Liver (tissue), 8 donors: ENCODE measurements at regions not wholly inside any gene's neighbourhood (a gene's known extent, or its start where the extent isn't known, plus 50 kb on each side); places are given as distances from the start of the nearest gene placed in this dataset.

Experiments
- DNase-seq: peaks from one replicate; pipeline ENCODE4 v3.0.0-alpha.2; 2017; ENCODE audit warnings: low spot score
- H3K27ac ChIP-seq, 2 donors: one replicate each; pipeline ENCODE4 v1.7.0; 2013; ENCODE audit warnings: inconsistent platforms in 2 of 2, low read length in 2 of 2, control low read depth in 1 of 2, low read depth in 1 of 2, mild to moderate bottlenecking in 1 of 2
- H3K27me3 ChIP-seq, 4 donors: one replicate each; pipeline versions ENCODE4 v1.6.1 to v1.7.0; 2013; ENCODE audit warnings: low read length in 3 of 4, inconsistent platforms in 1 of 4, mild to moderate bottlenecking in 1 of 4, moderate library complexity in 1 of 4; ENCODE audit not compliant: control insufficient read depth in 4 of 4, insufficient read depth in 4 of 4
- H3K36me3 ChIP-seq, 4 donors: one replicate each; pipeline versions ENCODE4 v1.6.1 to v1.7.0; 2013; ENCODE audit warnings: low read length in 3 of 4, mild to moderate bottlenecking in 3 of 4, low read depth in 1 of 4, moderate library complexity in 1 of 4; ENCODE audit not compliant: control insufficient read depth in 4 of 4, insufficient read depth in 3 of 4
- H3K4me1 ChIP-seq, 4 donors: one replicate each; pipeline versions ENCODE4 v1.6.1 to v1.7.0; 2013; ENCODE audit warnings: low read length in 3 of 4, mild to moderate bottlenecking in 3 of 4, moderate library complexity in 1 of 4; ENCODE audit not compliant: control insufficient read depth in 4 of 4, insufficient read depth in 4 of 4
- H3K4me3 ChIP-seq, 3 donors: one replicate each; pipeline versions ENCODE4 v1.6.1 to v1.7.0; 2013; ENCODE audit warnings: low read length in 3 of 3, control low read depth in 1 of 3, low read depth in 1 of 3, mild to moderate bottlenecking in 1 of 3
- H3K9ac ChIP-seq, 2 donors: one replicate each; pipeline ENCODE4 v1.7.0; 2013; ENCODE audit warnings: low read length in 2 of 2, mild to moderate bottlenecking in 2 of 2, moderate library complexity in 2 of 2, control low read depth in 1 of 2, low read depth in 1 of 2
- H3K9me3 ChIP-seq, 4 donors: one replicate each; pipeline versions ENCODE4 v1.6.1 to v1.7.0; 2013; ENCODE audit warnings: low read length in 3 of 4; ENCODE audit not compliant: control insufficient read depth in 4 of 4
- EGR1 ChIP-seq, 2 donors: IDR thresholded peaks; 2 replicates each; pipeline ENCODE4 v1.6.1; 2016 to 2018; ENCODE audit warnings: antibody characterized with exemption in 2 of 2, low read depth in 2 of 2
- FOXA1 ChIP-seq: IDR thresholded peaks from 2 replicates; pipeline ENCODE4 v1.6.1; 2016; ENCODE audit warnings: antibody characterized with exemption
- FOXA2 ChIP-seq: IDR thresholded peaks from 2 replicates; pipeline ENCODE4 v1.6.1; 2016; ENCODE audit warnings: antibody characterized with exemption
- GABPA ChIP-seq, 2 donors: IDR thresholded peaks in 1 of 2; conservative IDR thresholded peaks in 1 of 2; 2 replicates each; pipeline ENCODE4 v1.6.1; 2016; ENCODE audit warnings: antibody characterized with exemption in 2 of 2, mild to moderate bottlenecking in 1 of 2, moderate library complexity in 1 of 2
- HNF4A ChIP-seq, 2 donors: conservative IDR thresholded peaks; 2 replicates each; pipeline ENCODE4 v1.6.1; 2016; ENCODE audit warnings: antibody characterized with exemption in 2 of 2, mild to moderate bottlenecking in 2 of 2
- RXRA ChIP-seq, 2 donors: IDR thresholded peaks; 2 replicates each; pipeline ENCODE4 v1.6.1; 2017 to 2018; ENCODE audit warnings: antibody characterized with exemption in 2 of 2, mild to moderate bottlenecking in 1 of 2
- SP1 ChIP-seq: IDR thresholded peaks from 2 replicates; pipeline ENCODE4 v1.6.1; 2018; ENCODE audit warnings: antibody characterized with exemption, mild to moderate bottlenecking
- TAF1 ChIP-seq: conservative IDR thresholded peaks from 2 replicates; pipeline ENCODE4 v1.6.1; 2016; ENCODE audit warnings: antibody characterized with exemption, mild to moderate bottlenecking
- WGBS: extraction: QIAGEN DNeasy Blood & Tissue Kit; methylation state at CpG from one replicate; pipeline ENCODE4 v1.1.7; 2013; 5-methylcytosine and 5-hydroxymethylcytosine counted together
- TF ChIP-seq, protein P1 (sequence below): IDR thresholded peaks from 2 replicates; pipeline ENCODE4 v1.6.1; 2016; ENCODE audit warnings: antibody characterized with exemption
- TF ChIP-seq, protein P2 (sequence below): IDR thresholded peaks from 2 replicates; pipeline ENCODE4 v1.6.1; 2016; ENCODE audit warnings: antibody characterized with exemption, mild to moderate bottlenecking
- TF ChIP-seq, protein P3 (sequence below): IDR thresholded peaks from 2 replicates; pipeline ENCODE4 v1.6.1; 2016; ENCODE audit warnings: antibody characterized with exemption
- TF ChIP-seq, protein P4 (sequence below): fragments of 150-350 bp; IDR thresholded peaks from 2 replicates; pipeline ENCODE4 v1.5.1; 2017; ENCODE audit warnings: improper control_type of control experiment, low read depth, low read length; ENCODE audit not compliant: missing input control
- donor health status: healthy.
- donor health status: healthy.
- donor health status: healthy.
- donor health status: healthy.
- donor health status: healthy.

DNA sequence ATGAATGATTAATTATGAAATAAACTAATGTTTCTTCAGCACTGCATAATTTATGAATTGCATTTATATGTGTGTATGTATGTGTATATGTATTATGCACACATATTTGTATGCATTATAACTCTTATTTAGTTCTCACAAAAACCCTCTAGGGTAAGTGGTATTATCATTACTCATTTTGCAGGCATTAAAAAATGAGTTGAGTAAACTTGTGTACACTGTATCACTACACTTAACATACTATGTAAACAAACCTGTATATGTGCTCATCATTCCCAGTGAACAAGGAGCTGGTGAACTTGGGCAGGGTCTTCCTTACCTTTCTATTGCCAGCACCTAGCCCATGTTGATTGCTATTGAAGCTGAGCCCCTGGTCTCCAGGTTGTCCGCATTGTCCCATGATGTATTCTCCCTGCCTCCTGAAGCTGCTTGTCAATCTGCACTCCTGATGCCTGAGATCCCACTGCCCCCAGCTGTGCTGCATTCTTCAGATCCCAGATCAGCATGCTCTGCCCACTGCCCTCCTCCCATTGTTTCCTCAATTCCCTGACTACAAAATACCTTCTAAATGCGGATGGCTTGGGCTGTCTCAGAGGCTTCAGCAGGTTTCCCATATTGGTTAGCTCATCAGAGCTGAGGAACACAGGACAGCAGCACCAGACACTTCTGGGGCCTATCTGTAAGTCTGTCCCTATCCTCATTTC lies 267.9 kb upstream of the SESN3 start:
- 87% methylated on average over 2 of the region's 2 CpGs for WGBS
- Histone ChIP-seq H3K36me3 (no peaks in the 10 kb centered on the region), H3K4me1 (no peaks in the 10 kb centered on the region), H3K4me3 (no peak overlapping the region), H3K27ac (no peak overlapping the region), H3K9ac (no peak overlapping the region), H3K27me3 (no peaks in the 10 kb centered on the region), H3K9me3 (no peaks in the 10 kb centered on the region)
- DNase-seq = no peak
- no peak for TF ChIP-seq EGR1 (IDR thresholded peaks at IDR 0.05; ENCODE audit: low read depth in 2 of 2)
- no peak for TF ChIP-seq TAF1
- TF ChIP-seq HNF4A (conservative IDR thresholded peaks at IDR 0.05) = no peak
- TF ChIP-seq RXRA (IDR thresholded peaks at IDR 0.05) = no peak
- TF ChIP-seq FOXA2 = no peak
- TF ChIP-seq, protein P1, sequence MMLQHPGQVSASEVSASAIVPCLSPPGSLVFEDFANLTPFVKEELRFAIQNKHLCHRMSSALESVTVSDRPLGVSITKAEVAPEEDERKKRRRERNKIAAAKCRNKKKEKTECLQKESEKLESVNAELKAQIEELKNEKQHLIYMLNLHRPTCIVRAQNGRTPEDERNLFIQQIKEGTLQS = no peak
- TF ChIP-seq, protein P2, sequence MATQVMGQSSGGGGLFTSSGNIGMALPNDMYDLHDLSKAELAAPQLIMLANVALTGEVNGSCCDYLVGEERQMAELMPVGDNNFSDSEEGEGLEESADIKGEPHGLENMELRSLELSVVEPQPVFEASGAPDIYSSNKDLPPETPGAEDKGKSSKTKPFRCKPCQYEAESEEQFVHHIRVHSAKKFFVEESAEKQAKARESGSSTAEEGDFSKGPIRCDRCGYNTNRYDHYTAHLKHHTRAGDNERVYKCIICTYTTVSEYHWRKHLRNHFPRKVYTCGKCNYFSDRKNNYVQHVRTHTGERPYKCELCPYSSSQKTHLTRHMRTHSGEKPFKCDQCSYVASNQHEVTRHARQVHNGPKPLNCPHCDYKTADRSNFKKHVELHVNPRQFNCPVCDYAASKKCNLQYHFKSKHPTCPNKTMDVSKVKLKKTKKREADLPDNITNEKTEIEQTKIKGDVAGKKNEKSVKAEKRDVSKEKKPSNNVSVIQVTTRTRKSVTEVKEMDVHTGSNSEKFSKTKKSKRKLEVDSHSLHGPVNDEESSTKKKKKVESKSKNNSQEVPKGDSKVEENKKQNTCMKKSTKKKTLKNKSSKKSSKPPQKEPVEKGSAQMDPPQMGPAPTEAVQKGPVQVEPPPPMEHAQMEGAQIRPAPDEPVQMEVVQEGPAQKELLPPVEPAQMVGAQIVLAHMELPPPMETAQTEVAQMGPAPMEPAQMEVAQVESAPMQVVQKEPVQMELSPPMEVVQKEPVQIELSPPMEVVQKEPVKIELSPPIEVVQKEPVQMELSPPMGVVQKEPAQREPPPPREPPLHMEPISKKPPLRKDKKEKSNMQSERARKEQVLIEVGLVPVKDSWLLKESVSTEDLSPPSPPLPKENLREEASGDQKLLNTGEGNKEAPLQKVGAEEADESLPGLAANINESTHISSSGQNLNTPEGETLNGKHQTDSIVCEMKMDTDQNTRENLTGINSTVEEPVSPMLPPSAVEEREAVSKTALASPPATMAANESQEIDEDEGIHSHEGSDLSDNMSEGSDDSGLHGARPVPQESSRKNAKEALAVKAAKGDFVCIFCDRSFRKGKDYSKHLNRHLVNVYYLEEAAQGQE = no peak

DNA sequence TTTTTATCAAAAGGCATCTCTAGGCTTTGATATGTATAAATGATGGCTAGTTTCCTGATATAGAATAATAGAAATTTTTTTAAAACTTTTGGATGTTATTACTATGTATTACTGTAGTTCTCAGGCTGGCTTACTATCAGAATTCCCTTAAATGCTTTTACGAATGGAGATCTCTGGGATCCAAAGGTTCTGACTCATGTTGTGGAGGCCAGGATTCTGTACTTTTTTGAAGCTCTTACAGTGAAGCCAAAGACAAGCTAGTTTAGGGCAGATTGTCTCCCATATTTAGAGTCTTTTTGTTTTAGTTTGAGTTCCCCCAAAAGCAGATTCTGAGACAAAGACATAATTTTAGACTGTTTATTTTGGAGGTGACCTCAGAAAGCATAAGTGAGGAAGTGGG lies 265.9 kb upstream of the SESN3 start:
- no peak overlapping the region for H3K4me3 ChIP-seq
- 95% methylated on average over 1 of the region's 1 CpG for WGBS
- H3K27ac ChIP-seq = no peak overlapping the region
- H3K27me3 ChIP-seq = no peaks in the 10 kb centered on the region
- no peak overlapping the region for H3K9ac ChIP-seq
- no peak for DNase-seq
- TF ChIP-seq GABPA (IDR thresholded peaks at IDR 0.05 in 1 of 2, conservative IDR thresholded peaks at IDR 0.05 in 1 of 2) (no peak), SP1 (no peak), FOXA1 (no peak), EGR1 (IDR thresholded peaks at IDR 0.05; ENCODE audit: low read depth in 2 of 2) (no peak)
- TF ChIP-seq, protein P3, sequence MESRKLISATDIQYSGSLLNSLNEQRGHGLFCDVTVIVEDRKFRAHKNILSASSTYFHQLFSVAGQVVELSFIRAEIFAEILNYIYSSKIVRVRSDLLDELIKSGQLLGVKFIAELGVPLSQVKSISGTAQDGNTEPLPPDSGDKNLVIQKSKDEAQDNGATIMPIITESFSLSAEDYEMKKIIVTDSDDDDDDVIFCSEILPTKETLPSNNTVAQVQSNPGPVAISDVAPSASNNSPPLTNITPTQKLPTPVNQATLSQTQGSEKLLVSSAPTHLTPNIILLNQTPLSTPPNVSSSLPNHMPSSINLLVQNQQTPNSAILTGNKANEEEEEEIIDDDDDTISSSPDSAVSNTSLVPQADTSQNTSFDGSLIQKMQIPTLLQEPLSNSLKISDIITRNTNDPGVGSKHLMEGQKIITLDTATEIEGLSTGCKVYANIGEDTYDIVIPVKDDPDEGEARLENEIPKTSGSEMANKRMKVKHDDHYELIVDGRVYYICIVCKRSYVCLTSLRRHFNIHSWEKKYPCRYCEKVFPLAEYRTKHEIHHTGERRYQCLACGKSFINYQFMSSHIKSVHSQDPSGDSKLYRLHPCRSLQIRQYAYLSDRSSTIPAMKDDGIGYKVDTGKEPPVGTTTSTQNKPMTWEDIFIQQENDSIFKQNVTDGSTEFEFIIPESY = no peak
- TF ChIP-seq, protein P4, sequence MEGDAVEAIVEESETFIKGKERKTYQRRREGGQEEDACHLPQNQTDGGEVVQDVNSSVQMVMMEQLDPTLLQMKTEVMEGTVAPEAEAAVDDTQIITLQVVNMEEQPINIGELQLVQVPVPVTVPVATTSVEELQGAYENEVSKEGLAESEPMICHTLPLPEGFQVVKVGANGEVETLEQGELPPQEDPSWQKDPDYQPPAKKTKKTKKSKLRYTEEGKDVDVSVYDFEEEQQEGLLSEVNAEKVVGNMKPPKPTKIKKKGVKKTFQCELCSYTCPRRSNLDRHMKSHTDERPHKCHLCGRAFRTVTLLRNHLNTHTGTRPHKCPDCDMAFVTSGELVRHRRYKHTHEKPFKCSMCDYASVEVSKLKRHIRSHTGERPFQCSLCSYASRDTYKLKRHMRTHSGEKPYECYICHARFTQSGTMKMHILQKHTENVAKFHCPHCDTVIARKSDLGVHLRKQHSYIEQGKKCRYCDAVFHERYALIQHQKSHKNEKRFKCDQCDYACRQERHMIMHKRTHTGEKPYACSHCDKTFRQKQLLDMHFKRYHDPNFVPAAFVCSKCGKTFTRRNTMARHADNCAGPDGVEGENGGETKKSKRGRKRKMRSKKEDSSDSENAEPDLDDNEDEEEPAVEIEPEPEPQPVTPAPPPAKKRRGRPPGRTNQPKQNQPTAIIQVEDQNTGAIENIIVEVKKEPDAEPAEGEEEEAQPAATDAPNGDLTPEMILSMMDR = no peak
- TF ChIP-seq, protein P2 = no peak
- no peaks in the 10 kb centered on the region for H3K4me1 ChIP-seq
- no peaks in the 10 kb centered on the region for H3K36me3 ChIP-seq
- H3K9me3 ChIP-seq = no peaks in the 10 kb centered on the region
